ENCODE measurements at regions not wholly inside any gene's neighbourhood (a gene's known extent, or its start where the extent isn't known, plus 50 kb on each side); places are given as distances from the start of the nearest gene placed in this dataset.

- TF ChIP-seq CTCF (IDR thresholded peaks at IDR 0.05; ENCODE audit: extremely low read depth, missing control alignments), result no peak
- DNase-seq (ENCODE audit: low spot score), result no peak
These were observed 176.9 kb downstream of the IGLL1 start for GRCh38 chr22:23403152-23403719.

- peak; percentile 46 for TF ChIP-seq CTCF (IDR thresholded peaks at IDR 0.05; ENCODE audit: extremely low read depth, missing control alignments)
- peak; percentile 89 for DNase-seq (ENCODE audit: low spot score)
These were observed 177.6 kb downstream of the IGLL1 start for GRCh38 chr22:23402275-23403151.

- TF ChIP-seq CTCF (IDR thresholded peaks at IDR 0.05; ENCODE audit: extremely low read depth, missing control alignments), result no peak
- no peak for DNase-seq (ENCODE audit: low spot score)
These were observed 178.2 kb downstream of the IGLL1 start for GRCh38 chr22:23401910-23402274.

DNA sequence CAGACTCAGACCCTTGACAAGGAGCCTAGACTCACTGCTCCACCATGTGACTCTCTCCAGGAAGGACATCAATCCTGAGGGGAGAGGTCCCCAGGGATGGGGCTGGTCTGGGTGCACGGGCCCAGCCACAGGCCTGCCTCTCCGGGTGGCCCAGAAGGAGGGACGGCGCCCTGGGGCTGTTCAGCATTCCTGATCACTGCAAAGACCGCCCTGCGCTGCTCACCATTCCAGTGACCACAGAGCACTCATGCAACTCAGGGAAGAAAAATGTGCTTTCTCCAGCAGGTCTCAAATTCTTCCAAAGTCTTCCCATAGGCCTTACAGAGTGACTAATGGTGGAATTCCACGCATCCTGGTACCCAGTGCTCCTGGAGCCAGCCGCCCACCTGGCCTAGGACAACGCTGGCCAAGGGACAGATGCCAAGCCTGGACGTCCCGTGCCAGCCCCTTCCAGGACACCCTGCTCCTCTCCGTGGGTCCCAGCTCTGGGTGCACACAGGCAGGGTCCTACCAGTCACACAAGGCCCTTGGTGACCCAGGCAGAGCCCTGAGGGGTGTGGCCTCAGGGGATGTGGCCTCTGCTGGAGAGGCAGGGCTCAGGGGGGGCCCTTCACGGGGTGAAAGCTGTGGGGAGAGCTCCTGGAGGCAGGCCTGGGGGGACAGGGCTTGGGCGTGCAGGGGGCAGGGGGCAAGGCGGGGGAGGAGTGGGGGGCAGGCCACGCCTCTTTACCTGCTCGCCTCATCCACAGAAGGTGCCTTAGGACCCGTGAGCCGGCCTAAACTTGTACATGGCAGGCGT lies 178.8 kb downstream of the IGLL1 start:
- TF ChIP-seq CTCF (IDR thresholded peaks at IDR 0.05; ENCODE audit: extremely low read depth, missing control alignments), result no peak
- no peak for DNase-seq (ENCODE audit: low spot score)

GRCh38 chr22:23400286-23400981 lies 179.7 kb downstream of the IGLL1 start:
- DNase-seq (ENCODE audit: low spot score), result no peak
- no peak for TF ChIP-seq CTCF (IDR thresholded peaks at IDR 0.05; ENCODE audit: extremely low read depth, missing control alignments)

DNA sequence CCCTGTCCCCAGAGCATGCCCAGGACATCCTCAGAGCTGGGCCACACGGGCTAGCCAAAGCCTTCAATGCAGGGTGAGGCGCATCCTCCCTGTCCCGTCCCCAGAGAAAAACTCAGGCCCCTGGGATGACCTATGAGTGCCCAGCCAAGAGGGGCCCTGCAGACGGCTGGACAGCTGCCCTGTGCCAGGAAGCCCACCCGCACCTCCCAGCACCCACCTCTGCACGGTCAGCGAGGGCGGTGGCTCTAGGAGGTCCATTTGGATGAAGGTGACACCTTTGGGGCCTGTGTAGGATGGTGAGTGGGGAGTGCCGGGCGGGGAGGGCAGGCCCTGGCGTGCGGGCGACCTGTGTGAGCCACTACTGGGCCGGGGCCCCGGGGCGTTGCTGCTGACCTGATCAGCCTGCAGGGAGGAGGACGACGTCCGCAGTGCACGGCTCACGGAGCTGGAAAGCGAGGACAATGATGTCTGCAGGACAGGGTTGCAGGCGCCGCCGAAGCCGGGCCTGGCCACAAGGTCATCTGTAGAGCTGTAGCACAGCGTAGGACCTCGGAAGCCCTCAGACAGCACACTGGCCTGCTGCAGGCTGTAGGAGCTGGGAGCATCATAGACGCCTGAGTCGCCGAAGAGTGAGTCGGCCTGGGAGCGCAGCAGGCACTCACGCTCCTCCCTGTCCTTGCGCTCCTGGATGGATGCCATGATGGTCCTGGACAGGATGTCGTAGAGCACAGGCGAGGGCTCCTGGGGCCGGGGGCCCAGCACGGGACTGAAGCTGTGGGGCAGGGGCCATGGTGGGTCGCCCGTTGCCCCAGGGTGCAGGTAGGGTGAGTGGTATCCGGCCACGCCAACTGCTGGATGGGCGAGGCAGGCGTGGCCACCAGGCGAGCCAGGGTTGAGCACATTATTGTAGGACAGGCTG lies 180.5 kb downstream of the IGLL1 start:
- TF ChIP-seq CTCF (IDR thresholded peaks at IDR 0.05; ENCODE audit: extremely low read depth, missing control alignments), result no peak
- no peak for DNase-seq (ENCODE audit: low spot score)
